OCI-LY1 (cell line): ENCODE measurements at regions not wholly inside any gene's neighbourhood (a gene's known extent, or its start where the extent isn't known, plus 50 kb on each side); places are given as distances from the start of the nearest gene placed in this dataset.

Source experiments
- EZH2 ChIP-seq: fragments of 200-600 bp; sonication (generic), shearing (Covaris generic); IDR thresholded peaks from 2 replicates; pipeline ENCODE4 v1.8.0; 2017; ENCODE audit warnings: borderline replicate concordance, mixed run types, mild to moderate bottlenecking, antibody characterized with exemption, low read length, moderate library complexity, mixed read lengths
- TF ChIP-seq, protein P1 (sequence below): fragments of 200-600 bp; sonication (generic), shearing (Covaris generic); IDR thresholded peaks from 2 replicates; pipeline ENCODE4 v1.5.1; 2017; ENCODE audit warnings: mild to moderate bottlenecking, antibody characterized with exemption, low read length, moderate library complexity, mixed read lengths

GRCh38 chr3:34464646-34465045 is 666.2 kb downstream of the PDCD6IP start:
- TF ChIP-seq, protein P1, sequence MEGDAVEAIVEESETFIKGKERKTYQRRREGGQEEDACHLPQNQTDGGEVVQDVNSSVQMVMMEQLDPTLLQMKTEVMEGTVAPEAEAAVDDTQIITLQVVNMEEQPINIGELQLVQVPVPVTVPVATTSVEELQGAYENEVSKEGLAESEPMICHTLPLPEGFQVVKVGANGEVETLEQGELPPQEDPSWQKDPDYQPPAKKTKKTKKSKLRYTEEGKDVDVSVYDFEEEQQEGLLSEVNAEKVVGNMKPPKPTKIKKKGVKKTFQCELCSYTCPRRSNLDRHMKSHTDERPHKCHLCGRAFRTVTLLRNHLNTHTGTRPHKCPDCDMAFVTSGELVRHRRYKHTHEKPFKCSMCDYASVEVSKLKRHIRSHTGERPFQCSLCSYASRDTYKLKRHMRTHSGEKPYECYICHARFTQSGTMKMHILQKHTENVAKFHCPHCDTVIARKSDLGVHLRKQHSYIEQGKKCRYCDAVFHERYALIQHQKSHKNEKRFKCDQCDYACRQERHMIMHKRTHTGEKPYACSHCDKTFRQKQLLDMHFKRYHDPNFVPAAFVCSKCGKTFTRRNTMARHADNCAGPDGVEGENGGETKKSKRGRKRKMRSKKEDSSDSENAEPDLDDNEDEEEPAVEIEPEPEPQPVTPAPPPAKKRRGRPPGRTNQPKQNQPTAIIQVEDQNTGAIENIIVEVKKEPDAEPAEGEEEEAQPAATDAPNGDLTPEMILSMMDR, result no peak
- no peak for TF ChIP-seq EZH2
